ENCODE measurements at regions not wholly inside any gene's neighbourhood (a gene's known extent, or its start where the extent isn't known, plus 50 kb on each side); places are given as distances from the start of the nearest gene placed in this dataset.

DNA sequence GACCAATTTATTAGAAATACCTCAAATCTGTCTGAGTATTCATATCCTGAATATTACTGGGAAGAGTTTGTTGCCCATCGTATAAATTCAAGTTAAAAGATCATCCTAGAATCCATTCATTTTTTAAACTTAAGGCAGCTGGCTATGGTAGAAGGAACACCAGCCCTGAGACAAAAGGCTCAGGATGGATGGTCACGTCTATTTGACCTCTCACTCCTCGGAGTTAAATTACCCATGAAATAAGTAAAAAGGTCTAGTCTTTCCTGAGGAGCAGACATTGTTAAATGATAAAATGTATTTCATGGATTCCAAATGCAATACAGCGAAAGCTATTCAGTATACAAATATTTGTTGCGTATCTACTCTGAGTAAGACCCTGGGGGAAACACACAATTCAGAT, 826.0 kb upstream of the LRATD1 start:
- TF ChIP-seq, protein P1, sequence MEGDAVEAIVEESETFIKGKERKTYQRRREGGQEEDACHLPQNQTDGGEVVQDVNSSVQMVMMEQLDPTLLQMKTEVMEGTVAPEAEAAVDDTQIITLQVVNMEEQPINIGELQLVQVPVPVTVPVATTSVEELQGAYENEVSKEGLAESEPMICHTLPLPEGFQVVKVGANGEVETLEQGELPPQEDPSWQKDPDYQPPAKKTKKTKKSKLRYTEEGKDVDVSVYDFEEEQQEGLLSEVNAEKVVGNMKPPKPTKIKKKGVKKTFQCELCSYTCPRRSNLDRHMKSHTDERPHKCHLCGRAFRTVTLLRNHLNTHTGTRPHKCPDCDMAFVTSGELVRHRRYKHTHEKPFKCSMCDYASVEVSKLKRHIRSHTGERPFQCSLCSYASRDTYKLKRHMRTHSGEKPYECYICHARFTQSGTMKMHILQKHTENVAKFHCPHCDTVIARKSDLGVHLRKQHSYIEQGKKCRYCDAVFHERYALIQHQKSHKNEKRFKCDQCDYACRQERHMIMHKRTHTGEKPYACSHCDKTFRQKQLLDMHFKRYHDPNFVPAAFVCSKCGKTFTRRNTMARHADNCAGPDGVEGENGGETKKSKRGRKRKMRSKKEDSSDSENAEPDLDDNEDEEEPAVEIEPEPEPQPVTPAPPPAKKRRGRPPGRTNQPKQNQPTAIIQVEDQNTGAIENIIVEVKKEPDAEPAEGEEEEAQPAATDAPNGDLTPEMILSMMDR (IDR thresholded peaks at IDR 0.05; ENCODE audit: extremely low read depth, missing control alignments): no peak
- DNase-seq (ENCODE audit: low spot score): no peak

DNA sequence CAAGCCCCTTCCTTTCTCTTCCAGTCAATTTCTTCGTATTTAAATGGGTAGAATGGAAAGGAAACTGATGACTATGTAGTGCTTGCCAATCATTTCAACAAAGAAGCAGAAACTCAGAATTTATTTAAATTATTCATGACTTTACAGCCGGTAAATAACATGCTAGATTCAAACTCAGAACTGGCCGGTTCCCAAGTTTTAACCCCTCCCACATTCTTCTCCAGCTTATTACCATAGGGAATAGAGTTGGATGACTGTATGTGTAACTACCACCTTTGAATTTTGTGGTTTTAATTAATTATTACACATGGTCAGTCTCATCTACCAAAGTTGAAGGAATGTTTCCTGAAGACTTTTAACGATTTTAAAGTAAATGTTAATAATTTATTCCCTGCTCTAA, 819.3 kb upstream of the LRATD1 start:
- TF ChIP-seq, protein P1 (IDR thresholded peaks at IDR 0.05; ENCODE audit: extremely low read depth, missing control alignments): no peak
- no peak for DNase-seq (ENCODE audit: low spot score)

DNA sequence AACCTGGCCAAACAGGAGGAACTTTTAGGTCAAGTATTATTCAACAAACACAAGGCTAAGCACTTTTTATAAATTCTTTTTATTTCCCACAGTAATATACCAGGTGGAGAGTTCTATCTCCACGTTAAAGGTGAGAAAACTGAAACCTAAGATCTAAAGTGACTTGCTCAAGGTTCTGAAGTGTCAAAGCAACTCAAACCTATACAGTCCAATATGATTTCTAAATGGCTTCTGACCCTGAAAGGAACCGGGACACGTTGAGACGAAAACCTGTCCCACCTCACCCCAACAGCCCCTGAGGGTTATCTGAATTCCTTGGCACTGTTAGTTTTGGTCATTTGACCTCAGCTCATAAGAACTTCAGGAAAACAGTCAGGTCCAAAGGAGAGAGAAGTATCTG, 814.5 kb upstream of the LRATD1 start:
- TF ChIP-seq, protein P1 (IDR thresholded peaks at IDR 0.05; ENCODE audit: extremely low read depth, missing control alignments): no peak
- no peak for DNase-seq (ENCODE audit: low spot score)

DNA sequence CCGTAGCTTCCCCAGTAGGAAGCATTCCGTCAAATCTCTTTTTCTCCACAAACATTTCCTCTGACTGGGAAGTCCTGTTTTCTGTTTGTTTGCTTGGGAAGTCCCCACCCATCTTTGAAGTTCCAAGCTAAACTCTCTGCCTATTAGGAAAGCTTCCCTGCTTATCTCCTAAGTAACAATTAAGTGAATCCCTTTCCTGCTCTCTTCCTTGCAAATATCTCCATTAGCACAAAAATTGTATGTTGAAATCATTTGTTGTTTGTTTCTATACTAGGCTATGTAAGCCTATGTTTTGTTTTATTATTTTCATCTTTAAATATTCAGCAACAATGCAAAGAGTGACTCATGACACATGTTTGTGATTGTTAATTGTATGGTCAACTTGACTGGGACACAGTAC, 812.6 kb upstream of the LRATD1 start:
- no peak for DNase-seq (ENCODE audit: low spot score)
- TF ChIP-seq, protein P1 (IDR thresholded peaks at IDR 0.05; ENCODE audit: extremely low read depth, missing control alignments): no peak

DNA sequence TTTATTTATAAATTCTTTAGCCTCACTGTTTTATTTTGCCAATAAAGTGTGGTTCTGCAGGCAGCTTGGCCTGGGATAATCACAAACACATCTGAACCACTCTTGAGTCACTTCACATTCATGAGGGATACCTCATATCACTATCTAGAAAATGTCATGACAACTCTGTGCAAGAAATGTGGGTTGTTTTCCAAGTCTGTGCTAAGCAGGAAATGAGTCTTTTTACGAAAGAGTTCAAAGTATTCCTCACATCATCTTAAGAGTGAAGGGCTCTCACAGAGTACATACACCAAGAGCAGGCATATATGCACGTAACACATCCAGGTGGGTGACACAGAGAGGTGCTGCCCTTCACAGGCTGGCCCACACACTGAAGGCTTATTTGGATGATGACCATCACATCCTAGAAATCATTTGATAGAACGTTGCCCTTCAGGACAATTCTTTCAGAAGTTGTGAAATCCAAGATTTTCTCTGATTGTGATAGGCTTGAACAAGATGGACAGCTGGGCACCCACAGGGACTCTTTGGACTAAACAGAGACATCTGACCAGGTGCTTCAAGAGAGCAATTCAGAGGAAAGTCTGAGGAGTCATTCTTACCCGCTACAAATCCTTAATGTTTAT, 811.1 kb upstream of the LRATD1 start:
- DNase-seq (ENCODE audit: low spot score): no peak
- TF ChIP-seq, protein P1 (IDR thresholded peaks at IDR 0.05; ENCODE audit: extremely low read depth, missing control alignments): no peak

DNA sequence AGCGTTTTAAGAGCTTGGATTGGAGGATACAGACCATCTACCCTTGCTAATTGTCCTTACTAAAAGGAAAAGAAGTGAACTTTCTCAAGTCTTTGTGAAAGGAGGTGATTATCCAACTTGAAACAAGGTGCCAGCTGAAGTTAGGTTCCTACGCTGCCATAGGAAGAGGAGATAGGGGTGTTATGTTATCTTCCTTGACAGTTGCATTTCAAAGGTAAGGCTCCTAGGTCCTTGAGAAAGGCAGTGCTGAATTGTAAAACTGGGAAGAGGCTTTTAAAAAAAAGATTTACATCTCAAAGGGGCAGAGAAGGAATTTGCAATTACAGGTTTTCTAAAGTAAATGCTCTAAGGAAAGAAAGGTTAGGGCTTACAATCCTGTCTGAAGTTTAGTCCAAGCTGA, 810.2 kb upstream of the LRATD1 start:
- no peak for DNase-seq (ENCODE audit: low spot score)
- TF ChIP-seq, protein P1 (IDR thresholded peaks at IDR 0.05; ENCODE audit: extremely low read depth, missing control alignments): no peak

DNA sequence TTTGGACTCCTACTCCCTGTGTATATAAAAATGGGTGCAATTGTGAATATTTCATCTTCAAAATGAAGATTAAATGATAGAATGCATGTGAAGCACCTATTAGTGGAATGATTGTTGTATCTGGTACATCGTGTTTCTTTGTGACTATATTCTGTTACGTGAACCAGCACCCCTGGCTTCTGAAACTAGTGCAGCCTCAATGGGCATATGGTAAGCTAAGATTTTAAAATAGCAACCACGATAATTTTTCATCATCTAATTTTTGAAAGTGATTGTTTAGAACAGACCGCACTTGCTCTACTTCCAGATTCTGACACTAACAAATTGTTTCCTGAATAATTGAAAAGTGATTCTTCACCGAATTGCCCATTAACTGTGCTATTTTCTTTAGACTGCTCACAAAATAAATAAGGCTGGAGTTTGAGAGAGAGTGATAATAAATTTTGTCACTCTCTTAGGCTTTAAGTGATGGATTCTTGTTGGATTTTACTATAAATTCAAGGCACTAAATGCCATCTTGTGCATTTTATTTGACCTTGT, 806.1 kb upstream of the LRATD1 start:
- TF ChIP-seq, protein P1 (IDR thresholded peaks at IDR 0.05; ENCODE audit: extremely low read depth, missing control alignments): no peak
- no peak for DNase-seq (ENCODE audit: low spot score)

Measured in GM20000 (cell line).